SK-N-MC (cell line): ENCODE measurements at regions not wholly inside any gene's neighbourhood (a gene's known extent, or its start where the extent isn't known, plus 50 kb on each side); places are given as distances from the start of the nearest gene placed in this dataset.

ENCODE experiments used
- EZH2 ChIP-seq: fragments of 200-600 bp; sonication (generic); IDR thresholded peaks from one replicate; pipeline ENCODE4 v1.6.1; 2017; ENCODE audit warnings: antibody characterized with exemption
- POLR2AphosphoS5 ChIP-seq: IDR thresholded peaks from 2 replicates; pipeline ENCODE4 v1.6.1; 2012; ENCODE audit warnings: mild to moderate bottlenecking, low read depth, low read length, borderline replicate concordance

DNA sequence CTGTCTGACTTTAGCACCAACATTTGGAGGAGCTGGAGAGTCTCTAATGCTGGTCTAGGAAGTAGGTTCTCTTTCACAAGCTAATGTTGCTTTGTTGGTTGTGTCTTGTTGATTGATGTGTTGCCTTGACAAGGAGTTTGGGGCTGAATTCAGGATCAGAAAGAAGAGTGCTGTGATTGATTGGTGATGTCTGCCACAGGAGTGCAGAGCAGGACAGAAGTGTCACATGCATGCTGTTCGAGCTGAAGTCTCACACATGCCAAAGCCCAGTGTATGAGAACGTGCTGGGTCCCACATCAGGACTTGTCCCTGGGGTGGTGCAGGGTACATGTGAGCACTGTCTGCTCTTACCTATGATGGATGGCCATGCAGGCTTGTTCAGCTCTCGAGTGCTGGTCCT, 694.4 kb downstream of the MATN1 start:
- TF ChIP-seq POLR2AphosphoS5 = no peak
- no peak for TF ChIP-seq EZH2
